H9 (cell line): ENCODE measurements at regions not wholly inside any gene's neighbourhood (a gene's known extent, or its start where the extent isn't known, plus 50 kb on each side); places are given as distances from the start of the nearest gene placed in this dataset.

Experiments used
- DNase-seq: peaks from one replicate; pipeline ENCODE4 v3.0.0-alpha.2; 2017
- H2AFZ ChIP-seq: one replicate; pipeline ENCODE4 v1.6.1; 2013; ENCODE audit warnings: mild to moderate bottlenecking, low read length, control low read depth, moderate library complexity
- H2AK5ac ChIP-seq: 2 replicates; pipeline ENCODE4 v1.6.1; 2013; ENCODE audit warnings: low read length, control low read depth, mixed read lengths; ENCODE audit not compliant: insufficient read length
- H2BK120ac ChIP-seq: one replicate; pipeline ENCODE4 v1.6.1; 2013; ENCODE audit warnings: low read depth, mild to moderate bottlenecking, low read length, control low read depth, inconsistent platforms; ENCODE audit not compliant: poor library complexity, severe bottlenecking
- H2BK12ac ChIP-seq: 2 replicates; pipeline ENCODE4 v1.6.1; 2013; ENCODE audit warnings: low read length, control low read depth, mixed read lengths, low read depth; ENCODE audit not compliant: insufficient read length
- H2BK15ac ChIP-seq: 2 replicates; pipeline ENCODE4 v1.6.1; 2013; ENCODE audit warnings: low read depth, low read length, control low read depth
- H2BK20ac ChIP-seq: one replicate; pipeline ENCODE4 v1.6.1; 2013; ENCODE audit warnings: low read depth, mild to moderate bottlenecking, low read length, control low read depth, inconsistent platforms; ENCODE audit not compliant: poor library complexity, severe bottlenecking
- H2BK5ac ChIP-seq: 2 replicates; pipeline ENCODE4 v1.6.1; 2013; ENCODE audit warnings: low read length, control low read depth, mixed read lengths; ENCODE audit not compliant: insufficient read length
- H3K14ac ChIP-seq: 2 replicates; pipeline ENCODE4 v1.6.1; 2013; ENCODE audit warnings: low read length, control low read depth; ENCODE audit not compliant: insufficient read depth
- H3K18ac ChIP-seq: 2 replicates; pipeline ENCODE4 v1.6.1; 2013; ENCODE audit warnings: low read depth, mild to moderate bottlenecking, mixed read lengths, low read length, control low read depth; ENCODE audit not compliant: insufficient read length
- H3K23ac ChIP-seq: 2 replicates; pipeline ENCODE4 v1.6.1; 2013; ENCODE audit warnings: low read length, control low read depth, mixed read lengths, low read depth; ENCODE audit not compliant: insufficient read length
- H3K23me2 ChIP-seq: 2 replicates; pipeline ENCODE4 v1.6.1; 2013; ENCODE audit warnings: low read depth, mild to moderate bottlenecking, mixed read lengths, low read length, control low read depth; ENCODE audit not compliant: insufficient read length, poor library complexity, severe bottlenecking
- H3K27ac ChIP-seq: 2 replicates; pipeline ENCODE4 v1.5.1; 2013; ENCODE audit warnings: low read length, control low read depth, mixed read lengths, low read depth; ENCODE audit not compliant: insufficient read length
- H3K27me3 ChIP-seq: 2 replicates; pipeline ENCODE4 v1.6.1; 2013; ENCODE audit warnings: low read length, control low read depth, inconsistent platforms; ENCODE audit not compliant: insufficient read depth
- H3K4ac ChIP-seq: 2 replicates; pipeline ENCODE4 v1.6.1; 2013; ENCODE audit warnings: low read depth, mild to moderate bottlenecking, control low read depth, inconsistent platforms, low read length, moderate library complexity
- H3K4me1 ChIP-seq: 2 replicates; pipeline ENCODE4 v1.6.1; 2013; ENCODE audit warnings: low read length, control low read depth, inconsistent platforms; ENCODE audit not compliant: insufficient read depth
- H3K4me2 ChIP-seq: 2 replicates; pipeline ENCODE4 v1.6.1; 2013; ENCODE audit warnings: low read length, control low read depth, mixed read lengths; ENCODE audit not compliant: insufficient read length, insufficient read depth
- H3K56ac ChIP-seq: 2 replicates; pipeline ENCODE4 v1.6.1; 2013; ENCODE audit warnings: low read depth, mild to moderate bottlenecking, mixed read lengths, low read length, control low read depth; ENCODE audit not compliant: insufficient read length
- H3K79me1 ChIP-seq: 2 replicates; pipeline ENCODE4 v1.6.1; 2013; ENCODE audit warnings: low read depth, mild to moderate bottlenecking, moderate library complexity, low read length, control low read depth, inconsistent platforms; ENCODE audit not compliant: insufficient read depth, poor library complexity, severe bottlenecking
- H3K79me2 ChIP-seq: 2 replicates; pipeline ENCODE4 v1.6.1; 2013; ENCODE audit warnings: low read length, control low read depth, inconsistent platforms; ENCODE audit not compliant: insufficient read depth
- H3K9ac ChIP-seq: 2 replicates; pipeline ENCODE4 v1.6.1; 2013; ENCODE audit warnings: low read length, control low read depth, mixed read lengths; ENCODE audit not compliant: insufficient read length; ENCODE audit errors: extremely low read depth
- H3K9me3 ChIP-seq: one replicate; pipeline ENCODE4 v1.6.1; 2013; ENCODE audit warnings: low read depth, low read length, inconsistent platforms; ENCODE audit not compliant: control insufficient read depth
- H3T11ph ChIP-seq: one replicate; pipeline ENCODE4 v1.6.1; 2013; ENCODE audit warnings: mild to moderate bottlenecking, low read length, control low read depth, inconsistent platforms
- H4K20me1 ChIP-seq: one replicate; pipeline ENCODE4 v1.6.1; 2013; ENCODE audit not compliant: control insufficient read depth, insufficient read length, insufficient read depth
- H4K5ac ChIP-seq: 2 replicates; pipeline ENCODE4 v1.6.1; 2013; ENCODE audit warnings: low read depth, mild to moderate bottlenecking, mixed read lengths, low read length, control low read depth; ENCODE audit not compliant: insufficient read length
- H4K8ac ChIP-seq: replicated peaks from 2 replicates; pipeline ENCODE4 v1.6.1; 2013; ENCODE audit warnings: low read length, control low read depth, mixed read lengths, low read depth; ENCODE audit not compliant: insufficient read length
- H4K91ac ChIP-seq: 2 replicates; pipeline ENCODE4 v1.6.1; 2013; ENCODE audit warnings: low read depth, mild to moderate bottlenecking, moderate library complexity, mixed read lengths, low read length, control low read depth; ENCODE audit not compliant: insufficient read length
- H3K27ac Mint-ChIP-seq, 3 experiments: 2 replicates in 2 of 3; 3 replicates in 1 of 3; pipeline ENCODE4 v1.8.0; 2020 to 2021; ENCODE audit warnings: mixed read lengths in 3 of 3, mild to moderate bottlenecking in 1 of 3, moderate library complexity in 1 of 3
- H3K27me3 Mint-ChIP-seq: 2 replicates; pipeline ENCODE4 v1.8.0; 2021; ENCODE audit warnings: low read depth, mild to moderate bottlenecking, moderate library complexity, mixed read lengths
- H3K36me3 Mint-ChIP-seq, 3 experiments: 2 replicates in 2 of 3; 3 replicates in 1 of 3; pipeline ENCODE4 v1.8.0; 2020 to 2021; ENCODE audit warnings: low read depth in 3 of 3, mixed read lengths in 3 of 3; ENCODE audit not compliant: insufficient read depth in 1 of 3
- H3K4me1 Mint-ChIP-seq, 2 experiments: 2 replicates each; pipeline ENCODE4 v1.8.0; 2020; ENCODE audit warnings: mixed read lengths in 2 of 2
- H3K4me3 Mint-ChIP-seq, 2 experiments: 2 replicates in 1 of 2; 3 replicates in 1 of 2; pipeline ENCODE4 v1.8.0; 2020 to 2021; ENCODE audit warnings: mild to moderate bottlenecking in 2 of 2, mixed read lengths in 2 of 2, moderate library complexity in 1 of 2
- H3K9me3 Mint-ChIP-seq, 2 experiments: 2 replicates in 1 of 2; 3 replicates in 1 of 2; pipeline ENCODE4 v1.8.0; 2020; ENCODE audit warnings: mild to moderate bottlenecking in 2 of 2, mixed read lengths in 2 of 2, moderate library complexity in 1 of 2
- CTCF ChIP-seq: fragments of 200-600 bp; sonication (generic); conservative IDR thresholded peaks from 3 replicates; pipeline ENCODE4 v1.8.0; 2021; ENCODE audit warnings: antibody characterized with exemption, mild to moderate bottlenecking

- H3K4me1 ChIP-seq = no peaks in the 10 kb centered on the region
- no peak overlapping the region for H2BK20ac ChIP-seq
- H2BK5ac ChIP-seq = no peak overlapping the region
- no peak overlapping the region for H4K91ac ChIP-seq
- H3K27me3 ChIP-seq = no peaks in the 10 kb centered on the region
- no peaks in the 10 kb centered on the region for H3K4me1 Mint-ChIP-seq
- H2BK12ac ChIP-seq = no peak overlapping the region
- no peak overlapping the region for H3K27ac ChIP-seq
- DNase-seq = no peak
- no peak overlapping the region for H2AFZ ChIP-seq
- no peak overlapping the region for H3K56ac ChIP-seq
- no peaks in the 10 kb centered on the region for H3K23me2 ChIP-seq
- H2BK120ac ChIP-seq = no peak overlapping the region
- H3K36me3 Mint-ChIP-seq = peaks cover 0 to 4% (median 0%) of the 10 kb centered on the region in 3 experiments; a peak in 1 of 7 replicates
- H2AK5ac ChIP-seq = no peak overlapping the region
- no peak overlapping the region for H3K4ac ChIP-seq
- H3K18ac ChIP-seq = no peak overlapping the region
- no peak overlapping the region for H3K27ac Mint-ChIP-seq
- no peaks in the 10 kb centered on the region for H3K79me1 ChIP-seq
- H3T11ph ChIP-seq = no peak overlapping the region
- H3K79me2 ChIP-seq = no peaks in the 10 kb centered on the region
- H3K9ac ChIP-seq = no peak overlapping the region
- H4K8ac ChIP-seq = no peak overlapping the region
- no peak overlapping the region for H3K4me3 Mint-ChIP-seq
- no peak for TF ChIP-seq CTCF
- H3K9me3 ChIP-seq = no peaks in the 10 kb centered on the region
- H3K27me3 Mint-ChIP-seq = no peaks in the 10 kb centered on the region
- no peaks in the 10 kb centered on the region for H4K20me1 ChIP-seq
- H3K9me3 Mint-ChIP-seq = peaks cover 3 to 5% of the 10 kb centered on the region in 2 experiments; a peak in 4 of 5 replicates
- H4K5ac ChIP-seq = no peak overlapping the region
- H2BK15ac ChIP-seq = no peak overlapping the region
- H3K23ac ChIP-seq = no peak overlapping the region
- H3K4me2 ChIP-seq = no peak overlapping the region
- no peak overlapping the region for H3K14ac ChIP-seq
Measured at GRCh38 chr9:102795532-102795931, 199.6 kb upstream of the CYLC2 start.
